Endothelial cell of umbilical vein (primary cell): ENCODE measurements at regions not wholly inside any gene's neighbourhood (a gene's known extent, or its start where the extent isn't known, plus 50 kb on each side); places are given as distances from the start of the nearest gene placed in this dataset.

Experiments used
- BruUV-seq: library from RNA; stranded (reverse); fragments of 400-500 nt; replicated peaks from 2 replicates; lab custom pipeline; 2021; lab: Mats Ljungman, UMichigan
- CTCF ChIA-PET: fragments of 300-600, 350-600 bp; sonication (Branson Sonifier 250); formaldehyde crosslinking; loops from one replicate; lab custom pipeline; 2021; ENCODE audit warnings: antibody characterized with exemption, inconsistent platforms; lab: Charles Lee
- POLR2A ChIA-PET: fragments of 300-600, 350-600 bp; sonication (Branson Sonifier 250); formaldehyde crosslinking; loops from one replicate; lab custom pipeline; 2021; ENCODE audit warnings: antibody characterized with exemption, inconsistent platforms; lab: Charles Lee
- DNase-seq: peaks from one replicate; pipeline ENCODE4 v3.0.0-alpha.2; 2011; ENCODE audit warnings: low read depth, low spot score
- FAIRE-seq: peaks from 2 replicates; lab custom pipeline; 2011; peaks lifted over from hg19 to GRCh38; lab: Jason Lieb, UNC
- H2AFZ ChIP-seq: 2 replicates; pipeline ENCODE4 v1.6.0; 2012; ENCODE audit warnings: low read depth, low read length, control low read depth, inconsistent platforms
- H3K27ac ChIP-seq: 2 replicates; pipeline ENCODE4 v1.5.1; 2011; ENCODE audit warnings: low read depth, mild to moderate bottlenecking, control low read depth, low read length, moderate library complexity; ENCODE audit not compliant: insufficient read depth
- H3K27me3 ChIP-seq, 2 experiments: 2 replicates each; pipeline versions ENCODE4 v1.6.0 to v1.6.1; 2011; ENCODE audit warnings: low read length in 2 of 2, mixed read lengths in 1 of 2; ENCODE audit not compliant: control insufficient read depth in 2 of 2, insufficient read depth in 2 of 2
- H3K36me3 ChIP-seq, 2 experiments: 2 replicates in 1 of 2; 3 replicates in 1 of 2; pipeline ENCODE4 v1.5.1; 2011; ENCODE audit warnings: low read length in 2 of 2, mild to moderate bottlenecking in 1 of 2, moderate library complexity in 1 of 2; ENCODE audit not compliant: control insufficient read depth in 2 of 2, insufficient read depth in 2 of 2; ENCODE audit errors: extremely low read depth in 1 of 2
- H3K4me1 ChIP-seq: 3 replicates; pipeline ENCODE4 v1.5.1; 2011; ENCODE audit warnings: mild to moderate bottlenecking, low read length; ENCODE audit not compliant: control insufficient read depth, insufficient read depth; ENCODE audit errors: extremely low read depth
- H3K4me2 ChIP-seq: 2 replicates; pipeline ENCODE4 v1.6.1; 2011; ENCODE audit warnings: low read length, control low read depth, mixed read lengths; ENCODE audit not compliant: insufficient read depth
- H3K4me3 ChIP-seq, 3 experiments: fragments of 200-600 bp in 1 of 3; sonication (generic), shearing (Covaris generic) in 1 of 3; replicated peaks in 1 of 3; 2 replicates each; pipeline ENCODE4 v1.5.1; 2011 to 2016; ENCODE audit warnings: control low read depth in 3 of 3, low read length in 3 of 3, mild to moderate bottlenecking in 2 of 3, inconsistent platforms in 1 of 3, low read depth in 1 of 3, moderate library complexity in 1 of 3; ENCODE audit not compliant: insufficient read depth in 1 of 3
- H3K79me2 ChIP-seq: 2 replicates; pipeline ENCODE4 v1.6.0; 2012; ENCODE audit warnings: low read length, inconsistent platforms; ENCODE audit not compliant: control insufficient read depth, insufficient read depth
- H3K9ac ChIP-seq: replicated peaks from 2 replicates; pipeline ENCODE3; 2011; ENCODE audit warnings: low read length, control low read depth; ENCODE audit not compliant: insufficient read depth; ENCODE audit errors: extremely low read depth
- H3K9me1 ChIP-seq: replicated peaks from 3 replicates; pipeline ENCODE4 v1.6.0; 2011; ENCODE audit warnings: mild to moderate bottlenecking, low read length; ENCODE audit not compliant: control insufficient read depth, insufficient read depth; ENCODE audit errors: extremely low read depth
- H3K9me3 ChIP-seq: replicated peaks from 2 replicates; pipeline ENCODE4 v1.5.1; 2012; ENCODE audit warnings: low read length, inconsistent platforms; ENCODE audit not compliant: control insufficient read depth, insufficient read depth
- H4K20me1 ChIP-seq: replicated peaks from 2 replicates; pipeline ENCODE3; 2011; ENCODE audit warnings: mild to moderate bottlenecking, low read length; ENCODE audit not compliant: control insufficient read depth, insufficient read depth; ENCODE audit errors: extremely low read depth
- EZH2 ChIP-seq: IDR thresholded peaks from 2 replicates; pipeline ENCODE4 v1.6.1; 2012; ENCODE audit warnings: borderline replicate concordance, low read depth, mild to moderate bottlenecking, moderate library complexity, low read length, inconsistent platforms; ENCODE audit not compliant: severe bottlenecking
- FOS ChIP-seq: IDR thresholded peaks from 2 replicates; pipeline ENCODE4 v1.6.1; 2011; ENCODE audit warnings: mild to moderate bottlenecking, low read length, moderate library complexity, borderline replicate concordance; ENCODE audit not compliant: insufficient read depth
- GATA2 ChIP-seq: IDR thresholded peaks from 2 replicates; pipeline ENCODE4 v1.7.0; 2011; ENCODE audit warnings: low read depth, mild to moderate bottlenecking, moderate library complexity, mixed read lengths, low read length; ENCODE audit not compliant: insufficient read length, insufficient read depth
- JUN ChIP-seq: IDR thresholded peaks from 2 replicates; pipeline ENCODE4 v1.6.1; 2011; ENCODE audit warnings: borderline replicate concordance, low read depth; ENCODE audit not compliant: insufficient read length, insufficient read depth
- MYC ChIP-seq: IDR thresholded peaks from one replicate; pipeline ENCODE4 v1.6.1; 2011; ENCODE audit warnings: mild to moderate bottlenecking, low read depth, low read length
- POLR2A ChIP-seq: IDR thresholded peaks from 2 replicates; pipeline ENCODE4 v1.6.1; 2012; ENCODE audit warnings: low read depth, mild to moderate bottlenecking, control low read depth, low read length
- POLR2AphosphoS5 ChIP-seq: IDR thresholded peaks from 2 replicates; pipeline ENCODE4 v1.6.1; 2012; ENCODE audit warnings: low read depth, mild to moderate bottlenecking, control low read depth, low read length, moderate library complexity; ENCODE audit not compliant: insufficient read depth
- dilution Hi-C: fragments of 300-500 bp; cut with MboI; formaldehyde crosslinking; loops from one replicate; pipeline ENCODE4 v1.15.0; 2019; ENCODE audit warnings: low sequenced_read_pairs; ENCODE audit not compliant: extremely low pct_ligation_motif_present
- intact Hi-C: fragments of 100-400 bp; cut with micrococcal nuclease; formaldehyde crosslinking; loops from one replicate; pipeline ENCODE4 v1.10.0; 2022
- TF ChIP-seq, protein P1 (sequence below), 2 donors: IDR thresholded peaks; 1 replicate in 1 of 2; 2 replicates in 1 of 2; pipeline ENCODE4 v1.5.1; 2011; ENCODE audit warnings: low read length in 2 of 2, mild to moderate bottlenecking in 2 of 2, moderate library complexity in 2 of 2, control low read depth in 1 of 2, inconsistent platforms in 1 of 2, low read depth in 1 of 2; ENCODE audit not compliant: insufficient read depth in 1 of 2; ENCODE audit errors: extremely low read depth in 1 of 2
- TF ChIP-seq, protein P2 (sequence below): IDR thresholded peaks from 2 replicates; pipeline ENCODE4 v1.6.1; 2011; ENCODE audit not compliant: insufficient read depth, insufficient read length

DNA sequence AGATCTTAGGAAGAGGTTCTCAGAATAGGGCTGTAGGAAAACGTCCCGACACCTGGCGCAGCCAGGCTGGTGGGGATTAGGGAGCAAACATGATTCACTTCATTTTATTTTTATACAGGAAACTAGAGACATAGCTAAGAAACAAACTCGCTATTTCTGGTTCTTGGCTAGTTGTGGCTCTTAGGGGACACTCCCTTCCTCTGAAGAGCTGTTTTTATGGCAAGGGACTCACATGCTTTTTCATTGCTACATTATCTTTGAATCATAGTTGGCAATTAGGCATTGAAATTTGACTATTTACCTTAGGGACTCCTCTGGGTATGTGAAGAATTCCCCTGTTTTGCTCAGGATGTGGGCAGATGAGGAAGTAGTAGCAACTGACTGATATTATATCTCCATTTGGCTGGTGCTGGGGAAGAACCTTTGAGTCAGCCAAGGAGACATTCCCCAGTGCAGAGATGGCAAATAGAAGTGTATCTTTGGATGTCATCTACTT, 174.5 kb downstream of the SMIM20 start:
- Histone ChIP-seq H3K36me3 (no peaks in the 10 kb centered on the region), H3K9me1 (no peaks in the 10 kb centered on the region), H3K9ac (no peak overlapping the region), H3K79me2 (no peaks in the 10 kb centered on the region), H3K27ac (no peak overlapping the region), H3K4me3 (no peak overlapping the region), H4K20me1 (no peaks in the 10 kb centered on the region), H2AFZ (no peak overlapping the region), H3K9me3 (no peaks in the 10 kb centered on the region), H3K4me1 (no peaks in the 10 kb centered on the region), H3K4me2 (no peak overlapping the region), H3K27me3 (no peaks in the 10 kb centered on the region)
- DNase-seq: no peak
- TF ChIP-seq GATA2: no peak
- TF ChIP-seq, protein P1, sequence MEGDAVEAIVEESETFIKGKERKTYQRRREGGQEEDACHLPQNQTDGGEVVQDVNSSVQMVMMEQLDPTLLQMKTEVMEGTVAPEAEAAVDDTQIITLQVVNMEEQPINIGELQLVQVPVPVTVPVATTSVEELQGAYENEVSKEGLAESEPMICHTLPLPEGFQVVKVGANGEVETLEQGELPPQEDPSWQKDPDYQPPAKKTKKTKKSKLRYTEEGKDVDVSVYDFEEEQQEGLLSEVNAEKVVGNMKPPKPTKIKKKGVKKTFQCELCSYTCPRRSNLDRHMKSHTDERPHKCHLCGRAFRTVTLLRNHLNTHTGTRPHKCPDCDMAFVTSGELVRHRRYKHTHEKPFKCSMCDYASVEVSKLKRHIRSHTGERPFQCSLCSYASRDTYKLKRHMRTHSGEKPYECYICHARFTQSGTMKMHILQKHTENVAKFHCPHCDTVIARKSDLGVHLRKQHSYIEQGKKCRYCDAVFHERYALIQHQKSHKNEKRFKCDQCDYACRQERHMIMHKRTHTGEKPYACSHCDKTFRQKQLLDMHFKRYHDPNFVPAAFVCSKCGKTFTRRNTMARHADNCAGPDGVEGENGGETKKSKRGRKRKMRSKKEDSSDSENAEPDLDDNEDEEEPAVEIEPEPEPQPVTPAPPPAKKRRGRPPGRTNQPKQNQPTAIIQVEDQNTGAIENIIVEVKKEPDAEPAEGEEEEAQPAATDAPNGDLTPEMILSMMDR (IDR thresholded peaks at IDR 0.05; ENCODE audit: extremely low read depth in 1 of 2, insufficient read depth in 1 of 2, low read depth in 1 of 2, low read length in 2 of 2): no peak
- TF ChIP-seq JUN: no peak
- TF ChIP-seq FOS: no peak
- TF ChIP-seq MYC: no peak
- no peak for TF ChIP-seq POLR2A
- POLR2A ChIA-PET: no interaction called here
- no TSS peak for BruUV-seq
- CTCF ChIA-PET: no interaction called here
- dilution Hi-C loops: no loop called here
- intact Hi-C loops: no loop called here
- no peak for FAIRE-seq

DNA sequence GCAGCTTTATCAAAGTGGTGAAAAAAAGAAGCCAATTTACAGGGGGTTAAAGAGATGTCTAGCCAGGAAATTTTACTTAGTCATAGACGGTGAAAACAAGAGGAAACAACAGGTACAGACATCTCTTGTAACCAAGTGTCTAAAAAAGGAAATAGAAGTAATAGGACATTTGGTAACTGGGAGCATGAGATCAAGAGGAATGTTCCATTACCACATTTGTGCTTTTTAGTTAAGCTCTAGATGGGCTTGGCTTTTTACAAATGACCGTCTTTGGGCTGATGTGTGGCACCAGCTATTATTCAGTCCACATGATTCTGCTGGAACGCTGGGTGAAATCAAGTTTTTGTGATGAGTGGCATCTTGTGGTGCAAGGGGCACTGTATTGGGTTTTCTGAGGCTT, 179.5 kb downstream of the SMIM20 start:
- no peak overlapping the region for H3K27ac ChIP-seq
- H3K4me1 ChIP-seq: no peaks in the 10 kb centered on the region
- no TSS peak for BruUV-seq
- TF ChIP-seq POLR2A (no peak), MYC (no peak), JUN (no peak), EZH2 (no peak), POLR2AphosphoS5 (no peak), FOS (no peak), GATA2 (no peak)
- TF ChIP-seq, protein P1 (IDR thresholded peaks at IDR 0.05; ENCODE audit: extremely low read depth in 1 of 2, insufficient read depth in 1 of 2, low read depth in 1 of 2, low read length in 2 of 2): no peak
- TF ChIP-seq, protein P2, sequence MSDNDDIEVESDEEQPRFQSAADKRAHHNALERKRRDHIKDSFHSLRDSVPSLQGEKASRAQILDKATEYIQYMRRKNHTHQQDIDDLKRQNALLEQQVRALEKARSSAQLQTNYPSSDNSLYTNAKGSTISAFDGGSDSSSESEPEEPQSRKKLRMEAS: no peak
- H3K27me3 ChIP-seq: no peaks in the 10 kb centered on the region
- FAIRE-seq (no peak), DNase-seq (no peak)
- no peaks in the 10 kb centered on the region for H3K79me2 ChIP-seq
- H3K9me3 ChIP-seq: no peaks in the 10 kb centered on the region
- no peaks in the 10 kb centered on the region for H3K9me1 ChIP-seq
- H2AFZ ChIP-seq: no peak overlapping the region
- no peak overlapping the region for H3K4me3 ChIP-seq
- no peaks in the 10 kb centered on the region for H4K20me1 ChIP-seq
- intact Hi-C loops (no loop called here), dilution Hi-C loops (no loop called here)
- ChIA-PET CTCF (interaction anchor here (0.8 to 1.1 kb wide), 2 partner anchors 11 to 317 kb away, joined by 3 to 4 read pairs; no protein-coding TSS in a partner anchor), POLR2A (no interaction called here)
- H3K4me2 ChIP-seq: no peak overlapping the region
- no peaks in the 10 kb centered on the region for H3K36me3 ChIP-seq
- no peak overlapping the region for H3K9ac ChIP-seq
